Smooth muscle cell (in vitro differentiated cells): ENCODE measurements at regions not wholly inside any gene's neighbourhood (a gene's known extent, or its start where the extent isn't known, plus 50 kb on each side); places are given as distances from the start of the nearest gene placed in this dataset.

ENCODE experiments used
- DNase-seq: peaks from one replicate; lab custom pipeline; 2025; ENCODE audit not compliant: unreplicated experiment; lab: John Stamatoyannopoulos, UW
- H2AFZ ChIP-seq: fragments of 200-600 bp; sonication (generic); 2 replicates; pipeline ENCODE4 v1.6.0; 2016; ENCODE audit warnings: antibody characterized with exemption, low read depth, mild to moderate bottlenecking
- H3F3A ChIP-seq: fragments of 200-600 bp; sonication (generic); 2 replicates; pipeline ENCODE4 v1.6.0; 2017; ENCODE audit warnings: antibody characterized with exemption, low read depth
- H3K27ac ChIP-seq: fragments of 200-600 bp; sonication (generic); 2 replicates; pipeline ENCODE4 v1.5.1; 2016; ENCODE audit warnings: low read depth, mild to moderate bottlenecking
- H3K27me3 ChIP-seq: fragments of 200-600 bp; sonication (generic); 2 replicates; pipeline ENCODE4 v1.6.1; 2016; ENCODE audit warnings: low read depth, mild to moderate bottlenecking
- H3K36me3 ChIP-seq: fragments of 200-600 bp; sonication (generic); 2 replicates; pipeline ENCODE4 v1.5.1; 2016; ENCODE audit warnings: low read depth
- H3K4me1 ChIP-seq: fragments of 200-600 bp; sonication (generic); 2 replicates; pipeline ENCODE4 v1.5.1; 2016; ENCODE audit warnings: low read depth
- H3K4me2 ChIP-seq: fragments of 200-600 bp; sonication (generic); 2 replicates; pipeline ENCODE4 v1.6.0; 2016; ENCODE audit warnings: mild to moderate bottlenecking
- H3K4me3 ChIP-seq: fragments of 200-600 bp; sonication (generic); 2 replicates; pipeline ENCODE4 v1.5.1; 2016; ENCODE audit warnings: mild to moderate bottlenecking
- H3K79me2 ChIP-seq: fragments of 200-600 bp; sonication (generic); 2 replicates; pipeline ENCODE4 v1.6.0; 2016; ENCODE audit warnings: low read depth, mild to moderate bottlenecking
- H3K9ac ChIP-seq: fragments of 200-600 bp; sonication (generic); 2 replicates; pipeline ENCODE4 v1.6.0; 2016; ENCODE audit warnings: low read depth
- H3K9me3 ChIP-seq: fragments of 200-600 bp; sonication (generic); replicated peaks from 2 replicates; pipeline ENCODE4 v1.5.1; 2016; ENCODE audit warnings: low read depth
- H4K20me1 ChIP-seq: fragments of 200-600 bp; sonication (generic); 2 replicates; pipeline ENCODE4 v1.6.0; 2016; ENCODE audit warnings: low read depth
- WGBS: methylation state at CpG from one replicate; pipeline ENCODE4 v1.1.7; 2016; ENCODE audit warnings: low lambda C conversion rate; 5-methylcytosine and 5-hydroxymethylcytosine counted together
- TF ChIP-seq, protein P1 (sequence below): fragments of 200-600 bp; sonication (generic); IDR thresholded peaks from 2 replicates; pipeline ENCODE4 v1.5.1; 2017; ENCODE audit warnings: borderline replicate concordance, mild to moderate bottlenecking, antibody characterized with exemption; ENCODE audit not compliant: insufficient read depth, poor library complexity, severe bottlenecking

DNA sequence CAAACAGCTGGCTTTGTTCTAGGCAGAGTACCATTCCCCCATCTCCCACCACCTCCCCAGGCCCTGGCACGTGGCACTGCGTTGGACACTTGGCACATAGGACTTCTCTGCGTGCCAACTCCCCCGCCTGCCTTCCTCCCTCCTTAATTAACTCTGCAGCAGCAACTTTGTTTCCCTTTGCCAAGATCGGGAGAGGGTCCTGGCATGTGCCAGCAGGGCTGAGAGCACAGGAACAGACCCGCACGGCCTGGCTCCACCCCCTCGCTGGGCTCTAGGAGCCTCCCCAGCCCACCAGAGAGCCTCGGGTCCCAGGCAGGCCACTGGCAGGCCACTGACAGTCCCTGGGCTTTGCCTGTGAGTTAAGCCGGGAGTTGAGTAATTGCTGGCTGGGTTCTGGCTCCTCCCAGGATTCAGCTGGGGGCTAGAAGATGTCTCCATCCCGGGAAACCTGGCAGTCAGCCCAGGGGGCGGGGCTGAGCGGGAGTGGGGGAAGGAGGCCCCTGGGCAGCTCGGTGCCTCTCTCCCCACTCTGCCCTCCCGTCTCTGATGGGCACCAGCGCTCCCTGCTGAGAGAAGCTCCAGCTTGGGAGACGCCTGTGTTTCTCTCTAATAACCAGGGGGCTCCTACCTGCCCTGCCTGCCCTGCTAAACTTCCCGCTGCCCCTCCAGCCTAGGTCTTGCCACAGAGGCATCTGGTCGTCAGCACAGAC is 224.0 kb upstream of the TNRC6C start:
- Histone ChIP-seq H3K79me2 (no peaks in the 10 kb centered on the region), H3K36me3 (peaks cover 3% of the 10 kb centered on the region), H3K4me1 (peaks cover 38% of the 10 kb centered on the region), H3F3A (no peaks in the 10 kb centered on the region), H3K9ac (no peak overlapping the region), H2AFZ (peak overlapping the region; percentile 70), H3K9me3 (peaks cover 5% of the 10 kb centered on the region), H3K4me3 (no peak overlapping the region), H3K27ac (no peak overlapping the region), H3K4me2 (peak overlapping the region; percentile 62), H3K27me3 (no peaks in the 10 kb centered on the region), H4K20me1 (no peaks in the 10 kb centered on the region)
- DNase-seq: peak; percentile 90
- WGBS: 36% methylated on average over 18 of the region's 19 CpGs
- TF ChIP-seq, protein P1, sequence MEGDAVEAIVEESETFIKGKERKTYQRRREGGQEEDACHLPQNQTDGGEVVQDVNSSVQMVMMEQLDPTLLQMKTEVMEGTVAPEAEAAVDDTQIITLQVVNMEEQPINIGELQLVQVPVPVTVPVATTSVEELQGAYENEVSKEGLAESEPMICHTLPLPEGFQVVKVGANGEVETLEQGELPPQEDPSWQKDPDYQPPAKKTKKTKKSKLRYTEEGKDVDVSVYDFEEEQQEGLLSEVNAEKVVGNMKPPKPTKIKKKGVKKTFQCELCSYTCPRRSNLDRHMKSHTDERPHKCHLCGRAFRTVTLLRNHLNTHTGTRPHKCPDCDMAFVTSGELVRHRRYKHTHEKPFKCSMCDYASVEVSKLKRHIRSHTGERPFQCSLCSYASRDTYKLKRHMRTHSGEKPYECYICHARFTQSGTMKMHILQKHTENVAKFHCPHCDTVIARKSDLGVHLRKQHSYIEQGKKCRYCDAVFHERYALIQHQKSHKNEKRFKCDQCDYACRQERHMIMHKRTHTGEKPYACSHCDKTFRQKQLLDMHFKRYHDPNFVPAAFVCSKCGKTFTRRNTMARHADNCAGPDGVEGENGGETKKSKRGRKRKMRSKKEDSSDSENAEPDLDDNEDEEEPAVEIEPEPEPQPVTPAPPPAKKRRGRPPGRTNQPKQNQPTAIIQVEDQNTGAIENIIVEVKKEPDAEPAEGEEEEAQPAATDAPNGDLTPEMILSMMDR: no peak

- peak overlapping the region; percentile 62 for H3K4me2 ChIP-seq
- DNase-seq: peak; percentile 67
Observed at GRCh38 chr17:77735081-77735565, 223.4 kb upstream of the TNRC6C start.

DNA sequence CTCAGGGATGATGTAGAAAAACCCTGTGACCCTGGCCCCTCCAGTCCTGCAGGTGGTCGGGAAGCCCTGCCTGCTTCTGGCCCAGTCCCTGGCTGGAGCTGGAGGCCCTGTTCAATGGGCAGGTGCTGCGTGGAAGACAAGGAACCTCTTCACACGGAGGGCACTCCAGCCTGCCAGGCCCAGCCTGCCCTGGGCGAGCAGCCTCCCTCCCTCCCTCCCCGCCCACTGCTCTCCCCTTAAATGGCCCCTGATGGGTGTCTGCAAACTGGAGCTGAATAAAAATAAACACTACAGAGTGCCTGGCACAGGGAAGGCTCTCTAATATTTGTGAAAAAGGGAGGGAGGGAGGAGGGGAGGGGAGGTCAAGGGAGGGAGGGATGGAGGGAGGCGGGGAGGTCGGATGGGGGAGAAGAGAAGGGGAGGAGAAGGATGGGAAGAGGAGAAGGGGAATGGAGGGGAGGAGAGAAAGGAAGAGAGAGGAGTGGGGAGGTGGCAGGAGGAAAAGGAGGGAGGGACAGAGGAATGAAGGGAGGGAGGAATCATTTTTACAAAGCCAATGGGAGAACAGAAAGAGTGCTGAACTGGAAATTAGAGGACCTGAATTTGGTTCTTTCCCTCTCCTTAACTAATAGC is 222.8 kb upstream of the TNRC6C start:
- no peaks in the 10 kb centered on the region for H3K79me2 ChIP-seq
- H3K4me3 ChIP-seq: no peak overlapping the region
- no peaks in the 10 kb centered on the region for H3K27me3 ChIP-seq
- TF ChIP-seq, protein P1: no peak
- H3K4me1 ChIP-seq: peaks cover 38% of the 10 kb centered on the region
- peak overlapping the region; percentile 70 for H2AFZ ChIP-seq
- no peaks in the 10 kb centered on the region for H3F3A ChIP-seq
- DNase-seq: peak; percentile 64
- peak overlapping the region; percentile 62 for H3K4me2 ChIP-seq
- H4K20me1 ChIP-seq: no peaks in the 10 kb centered on the region
- H3K9me3 ChIP-seq: peaks cover 5% of the 10 kb centered on the region
- no peak overlapping the region for H3K9ac ChIP-seq
- H3K36me3 ChIP-seq: peaks cover 3% of the 10 kb centered on the region
- H3K27ac ChIP-seq: no peak overlapping the region
- WGBS: 39% methylated on average over 3 of the region's 7 CpGs

More at GRCh38 chr17:77735081-77735565, 223.4 kb upstream of the TNRC6C start:
- H3K4me3 ChIP-seq: no peak overlapping the region
- H2AFZ ChIP-seq: peak overlapping the region; percentile 70
- no peaks in the 10 kb centered on the region for H3F3A ChIP-seq
- H4K20me1 ChIP-seq: no peaks in the 10 kb centered on the region
- 38% methylated on average over 10 of the region's 10 CpGs for WGBS
- H3K4me1 ChIP-seq: peaks cover 38% of the 10 kb centered on the region
- peaks cover 5% of the 10 kb centered on the region for H3K9me3 ChIP-seq
- H3K79me2 ChIP-seq: no peaks in the 10 kb centered on the region
- H3K9ac ChIP-seq: no peak overlapping the region
- H3K27me3 ChIP-seq: no peaks in the 10 kb centered on the region
- TF ChIP-seq, protein P1: no peak
- H3K27ac ChIP-seq: no peak overlapping the region
- H3K36me3 ChIP-seq: peaks cover 3% of the 10 kb centered on the region
